Stimulated activated naive CD8-positive, alpha-beta T cell treated with anti-CD3 and anti-CD28 coated beads, Interleukin-15, amount 100 ng/mL, for 72 hours (primary cell): ENCODE measurements at regions not wholly inside any gene's neighbourhood (a gene's known extent, or its start where the extent isn't known, plus 50 kb on each side); places are given as distances from the start of the nearest gene placed in this dataset.
"Not testable (repeated sequence)": the region's sequence is repeated elsewhere in the genome, so short reads cannot be mapped to it uniquely, and the experiment has no call there.

ENCODE experiments used
- ATAC-seq: fragments of 150-1000 bp; cut with Tn5 transposase; 2 replicates; pipeline ENCODE4 v1.10.0; 2021; ENCODE audit warnings: mild to moderate bottlenecking, moderate library complexity
- DNase-seq, 2 donors: peaks; one replicate each; pipeline ENCODE4 v3.0.0; 2021 to 2022
- H3K27ac Mint-ChIP-seq, 2 donors: one replicate each; pipeline ENCODE4 v1.8.0; 2022; ENCODE audit warnings: mild to moderate bottlenecking in 2 of 2, mixed read lengths in 2 of 2, moderate library complexity in 2 of 2
- H3K27me3 Mint-ChIP-seq: one replicate; pipeline ENCODE4 v1.8.0; 2022; ENCODE audit warnings: mixed read lengths
- H3K4me1 Mint-ChIP-seq: one replicate; pipeline ENCODE4 v1.8.0; 2022; ENCODE audit warnings: mild to moderate bottlenecking, mixed read lengths
- H3K4me3 Mint-ChIP-seq, 2 donors: one replicate each; pipeline ENCODE4 v1.8.0; 2022; ENCODE audit warnings: mild to moderate bottlenecking in 2 of 2, mixed read lengths in 2 of 2, moderate library complexity in 1 of 2
- H3K9me3 Mint-ChIP-seq, 2 donors: one replicate each; pipeline ENCODE4 v1.8.0; 2022; ENCODE audit warnings: mixed read lengths in 2 of 2

GRCh38 chr5:121384359-121384758 lies 467.3 kb upstream of the FTMT start:
- Mint-ChIP-seq H3K4me3 (no peak overlapping the region), H3K4me1 (no peaks in the 10 kb centered on the region), H3K27me3 (no peaks in the 10 kb centered on the region), H3K27ac (no peak overlapping the region), H3K9me3 (peaks cover 0 to 7% of the 10 kb centered on the region in 2 donors)
- DNase-seq (no peak), ATAC-seq (no peak)

- no peak overlapping the region for H3K4me3 Mint-ChIP-seq
- H3K27ac Mint-ChIP-seq: no peak overlapping the region
- peaks cover 0 to 7% of the 10 kb centered on the region in 2 donors for H3K9me3 Mint-ChIP-seq
- ATAC-seq (no peak), DNase-seq (no peak)
- H3K4me1 Mint-ChIP-seq: no peaks in the 10 kb centered on the region
- no peaks in the 10 kb centered on the region for H3K27me3 Mint-ChIP-seq
These were observed 465.3 kb upstream of the FTMT start for GRCh38 chr5:121386334-121386733.

- Mint-ChIP-seq H3K27me3 (no peaks in the 10 kb centered on the region), H3K27ac (no peak overlapping the region), H3K9me3 (peaks cover 3% of the 10 kb centered on the region in 2 donors), H3K4me3 (no peak overlapping the region), H3K4me1 (no peaks in the 10 kb centered on the region)
- DNase-seq (no peak), ATAC-seq (no peak)
These were observed 455.0 kb upstream of the FTMT start for GRCh38 chr5:121396716-121397115.

GRCh38 chr5:121399879-121400278 lies 451.8 kb upstream of the FTMT start:
- DNase-seq (no peak), ATAC-seq (no peak)
- no peak overlapping the region for H3K27ac Mint-ChIP-seq
- H3K9me3 Mint-ChIP-seq: peaks cover 7 to 9% of the 10 kb centered on the region in 2 donors
- H3K4me3 Mint-ChIP-seq: no peak overlapping the region
- no peaks in the 10 kb centered on the region for H3K4me1 Mint-ChIP-seq
- H3K27me3 Mint-ChIP-seq: no peaks in the 10 kb centered on the region

- Mint-ChIP-seq H3K4me3 (no peak overlapping the region), H3K27ac (no peak overlapping the region), H3K4me1 (no peaks in the 10 kb centered on the region), H3K9me3 (peaks cover 7% of the 10 kb centered on the region in 2 donors), H3K27me3 (no peaks in the 10 kb centered on the region)
- ATAC-seq (no peak), DNase-seq (no peak)
These were observed 442.9 kb upstream of the FTMT start for GRCh38 chr5:121408778-121409177.

GRCh38 chr5:121415270-121415669 lies 436.4 kb upstream of the FTMT start:
- DNase-seq (no peak), ATAC-seq (no peak)
- H3K4me3 Mint-ChIP-seq: no peak overlapping the region
- no peaks in the 10 kb centered on the region for H3K27me3 Mint-ChIP-seq
- no peaks in the 10 kb centered on the region for H3K4me1 Mint-ChIP-seq
- peaks cover 7% of the 10 kb centered on the region in 2 donors for H3K9me3 Mint-ChIP-seq
- H3K27ac Mint-ChIP-seq: no peak overlapping the region

GRCh38 chr5:121421646-121422045 lies 430.0 kb upstream of the FTMT start:
- Mint-ChIP-seq H3K27me3 (no peaks in the 10 kb centered on the region), H3K9me3 (peaks cover 15 to 17% of the 10 kb centered on the region in 2 donors), H3K27ac (no peak overlapping the region), H3K4me1 (no peaks in the 10 kb centered on the region), H3K4me3 (no peak overlapping the region)
- no peak for ATAC-seq
- DNase-seq: no peak

- Mint-ChIP-seq H3K27me3 (no peaks in the 10 kb centered on the region), H3K4me1 (no peaks in the 10 kb centered on the region), H3K4me3 (no peak overlapping the region), H3K9me3 (peaks cover 8 to 9% of the 10 kb centered on the region in 2 donors), H3K27ac (no peak overlapping the region)
- no peak for ATAC-seq
- no peak for DNase-seq
These were observed 426.7 kb upstream of the FTMT start for GRCh38 chr5:121424976-121425375.

GRCh38 chr5:121426153-121426552 lies 425.5 kb upstream of the FTMT start:
- ATAC-seq (no peak), DNase-seq (no peak)
- Mint-ChIP-seq H3K27ac (no peak overlapping the region), H3K9me3 (peaks cover 8 to 16% of the 10 kb centered on the region in 2 donors), H3K27me3 (no peaks in the 10 kb centered on the region), H3K4me1 (no peaks in the 10 kb centered on the region), H3K4me3 (no peak overlapping the region)

- no peak overlapping the region for H3K4me3 Mint-ChIP-seq
- no peaks in the 10 kb centered on the region for H3K27me3 Mint-ChIP-seq
- H3K4me1 Mint-ChIP-seq: no peaks in the 10 kb centered on the region
- peaks cover 6 to 8% of the 10 kb centered on the region in 2 donors for H3K9me3 Mint-ChIP-seq
- H3K27ac Mint-ChIP-seq: no peak overlapping the region
- DNase-seq (no peak), ATAC-seq (no peak)
These were observed 421.9 kb upstream of the FTMT start for GRCh38 chr5:121429761-121430160.

GRCh38 chr5:121430538-121430937 lies 421.1 kb upstream of the FTMT start:
- Mint-ChIP-seq H3K27me3 (no peaks in the 10 kb centered on the region), H3K9me3 (peaks cover 5 to 6% of the 10 kb centered on the region in 2 donors), H3K4me1 (no peaks in the 10 kb centered on the region), H3K4me3 (no peak overlapping the region), H3K27ac (no peak overlapping the region)
- ATAC-seq: no peak
- no peak for DNase-seq

- Mint-ChIP-seq H3K27me3 (no peaks in the 10 kb centered on the region), H3K4me1 (no peaks in the 10 kb centered on the region), H3K27ac (no peak overlapping the region), H3K9me3 (peaks cover 15 to 22% of the 10 kb centered on the region in 2 donors), H3K4me3 (no peak overlapping the region)
- ATAC-seq (no peak), DNase-seq (no peak)
These were observed 406.2 kb upstream of the FTMT start for GRCh38 chr5:121445511-121445910.

GRCh38 chr5:121462441-121462840 lies 389.2 kb upstream of the FTMT start:
- Mint-ChIP-seq H3K27me3 (no peaks in the 10 kb centered on the region), H3K27ac (no peak overlapping the region), H3K9me3 (peaks cover 0 to 4% of the 10 kb centered on the region in 2 donors), H3K4me3 (no peak overlapping the region), H3K4me1 (no peaks in the 10 kb centered on the region)
- ATAC-seq (no peak), DNase-seq (no peak)

GRCh38 chr5:121471222-121471621 lies 380.5 kb upstream of the FTMT start:
- H3K4me1 Mint-ChIP-seq: not testable (repeated sequence)

GRCh38 chr5:121478636-121479035 lies 373.0 kb upstream of the FTMT start:
- no peak overlapping the region for H3K27ac Mint-ChIP-seq
- ATAC-seq (no peak), DNase-seq (no peak)
- H3K9me3 Mint-ChIP-seq: peaks cover 0 to 6% of the 10 kb centered on the region in 2 donors
- H3K4me3 Mint-ChIP-seq: no peak overlapping the region
- no peaks in the 10 kb centered on the region for H3K4me1 Mint-ChIP-seq
- no peaks in the 10 kb centered on the region for H3K27me3 Mint-ChIP-seq

More at GRCh38 chr5:121471222-121471621, 380.5 kb upstream of the FTMT start:
- H3K9me3 Mint-ChIP-seq, H3K4me3 Mint-ChIP-seq, H3K27ac Mint-ChIP-seq, DNase-seq, H3K27me3 Mint-ChIP-seq, ATAC-seq: not testable (repeated sequence)

- ATAC-seq (no peak), DNase-seq (no peak)
- H3K27me3 Mint-ChIP-seq: no peaks in the 10 kb centered on the region
- H3K4me1 Mint-ChIP-seq: no peaks in the 10 kb centered on the region
- H3K4me3 Mint-ChIP-seq: no peak overlapping the region
- H3K27ac Mint-ChIP-seq: no peak overlapping the region
- peaks cover 0 to 4% of the 10 kb centered on the region in 2 donors for H3K9me3 Mint-ChIP-seq
These were observed 372.3 kb upstream of the FTMT start for GRCh38 chr5:121479337-121479736.

GRCh38 chr5:121485281-121485680 lies 366.4 kb upstream of the FTMT start:
- Mint-ChIP-seq H3K4me1 (no peaks in the 10 kb centered on the region), H3K4me3 (no peak overlapping the region), H3K27me3 (no peaks in the 10 kb centered on the region), H3K27ac (no peak overlapping the region), H3K9me3 (no peaks in the 10 kb centered on the region)
- DNase-seq (no peak), ATAC-seq (no peak)
